GM12872 (cell line): ENCODE measurements at regions not wholly inside any gene's neighbourhood (a gene's known extent, or its start where the extent isn't known, plus 50 kb on each side); places are given as distances from the start of the nearest gene placed in this dataset.

Experiments
- CTCF ChIP-seq: IDR thresholded peaks from 3 replicates; pipeline ENCODE4 v1.5.1; 2011; ENCODE audit warnings: low read depth, mild to moderate bottlenecking, low read length, moderate library complexity; ENCODE audit not compliant: insufficient read depth

- no peak for TF ChIP-seq CTCF
Measured at GRCh38 chr12:92385296-92385695, 239.7 kb upstream of the BTG1 start.

- TF ChIP-seq CTCF = no peak
Measured at GRCh38 chr12:92384571-92384970, 238.9 kb upstream of the BTG1 start.

GRCh38 chr12:92382383-92382878 is 236.8 kb upstream of the BTG1 start:
- TF ChIP-seq CTCF = no peak

GRCh38 chr12:92381856-92382255 is 236.2 kb upstream of the BTG1 start:
- no peak for TF ChIP-seq CTCF

GRCh38 chr12:92378682-92379479 is 233.2 kb upstream of the BTG1 start:
- TF ChIP-seq CTCF = no peak

GRCh38 chr12:92370828-92371227 is 225.2 kb upstream of the BTG1 start:
- no peak for TF ChIP-seq CTCF

- no peak for TF ChIP-seq CTCF
Measured at GRCh38 chr12:92369636-92370035, 224.0 kb upstream of the BTG1 start.
